NCI-H128 (cell line): ENCODE measurements at regions not wholly inside any gene's neighbourhood (a gene's known extent, or its start where the extent isn't known, plus 50 kb on each side); places are given as distances from the start of the nearest gene placed in this dataset.
"Not testable (repeated sequence)": the region's sequence is repeated elsewhere in the genome, so short reads cannot be mapped to it uniquely, and the experiment has no call there.

Experiments used
- DNase-seq: peaks from one replicate; lab custom pipeline; 2025; ENCODE audit not compliant: unreplicated experiment; lab: John Stamatoyannopoulos, UW

DNA sequence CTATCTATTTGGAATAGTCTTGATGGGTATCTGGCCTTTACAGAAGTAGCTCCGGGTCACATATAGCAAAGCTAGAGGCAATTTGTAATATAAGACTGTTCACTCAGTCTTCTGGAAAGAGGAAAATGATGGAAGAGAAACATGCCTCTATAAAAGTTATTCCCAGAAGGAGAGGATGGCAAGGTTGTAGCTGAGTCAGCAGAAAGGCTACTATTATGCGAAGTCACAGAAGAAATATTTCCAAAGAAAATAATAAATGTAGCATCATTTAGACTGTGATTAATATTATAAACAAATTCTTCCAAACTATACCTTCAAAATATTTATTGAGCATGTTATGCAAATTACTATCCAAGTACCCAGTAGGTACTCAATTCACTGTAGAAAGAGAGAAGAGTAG lies 1027.7 kb upstream of the TMEFF2 start:
- no peak for DNase-seq

DNA sequence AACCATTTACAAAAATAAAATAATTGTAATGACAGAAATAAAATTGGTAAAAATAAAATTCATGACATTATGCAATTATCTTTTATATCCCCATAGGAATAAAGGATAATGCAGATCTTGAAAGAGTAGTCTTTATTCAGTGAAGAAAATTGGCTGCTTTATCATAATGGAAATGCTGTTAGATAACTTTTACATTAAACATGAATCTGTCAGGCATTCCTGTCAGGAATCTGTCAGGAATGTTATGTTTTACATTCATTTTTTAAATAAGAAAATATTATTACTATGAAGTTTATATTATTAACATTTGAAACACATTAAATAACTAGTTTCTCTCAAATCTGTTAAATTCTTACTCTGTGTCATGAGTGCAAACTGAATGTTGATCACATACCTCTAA lies 1024.7 kb upstream of the TMEFF2 start:
- DNase-seq: no peak

DNA sequence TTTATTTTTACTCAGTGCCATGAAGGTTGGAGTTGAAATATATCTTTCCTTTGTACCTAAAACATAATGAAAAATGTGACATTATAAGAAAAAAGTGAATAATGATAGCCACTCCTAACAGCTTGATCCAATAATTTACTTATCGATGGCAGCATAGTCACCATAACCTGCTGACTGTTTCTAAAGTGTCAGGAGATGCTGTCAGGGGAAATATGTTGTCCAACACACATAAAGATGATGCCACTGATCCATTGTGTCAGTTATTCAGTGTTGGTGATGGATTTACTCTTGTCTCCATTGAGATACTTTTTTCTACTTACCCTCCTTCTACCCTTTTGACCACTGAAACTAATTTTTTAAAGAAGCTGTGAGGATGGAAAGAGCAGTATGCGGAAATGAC lies 1006.9 kb upstream of the TMEFF2 start:
- DNase-seq: no peak

DNA sequence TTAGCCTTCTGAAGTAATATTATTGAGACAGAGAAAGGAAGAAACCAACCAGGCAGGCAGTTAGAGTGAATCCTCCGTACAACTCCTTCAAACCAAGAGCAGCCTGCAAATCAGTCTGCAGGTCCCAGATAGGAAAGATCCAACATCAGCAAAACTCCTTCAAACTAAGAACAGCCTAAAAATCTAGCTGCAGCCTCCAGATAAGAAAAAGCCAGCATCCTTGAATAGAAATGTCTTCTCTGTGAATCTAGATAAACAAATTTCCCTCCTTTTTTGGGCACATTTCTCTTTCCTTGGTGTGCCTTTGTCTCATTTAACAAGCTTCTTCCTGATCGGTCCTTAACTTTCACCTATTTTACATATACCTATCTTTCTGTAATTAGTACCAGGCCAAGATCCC lies 1004.6 kb upstream of the TMEFF2 start:
- no peak for DNase-seq

DNA sequence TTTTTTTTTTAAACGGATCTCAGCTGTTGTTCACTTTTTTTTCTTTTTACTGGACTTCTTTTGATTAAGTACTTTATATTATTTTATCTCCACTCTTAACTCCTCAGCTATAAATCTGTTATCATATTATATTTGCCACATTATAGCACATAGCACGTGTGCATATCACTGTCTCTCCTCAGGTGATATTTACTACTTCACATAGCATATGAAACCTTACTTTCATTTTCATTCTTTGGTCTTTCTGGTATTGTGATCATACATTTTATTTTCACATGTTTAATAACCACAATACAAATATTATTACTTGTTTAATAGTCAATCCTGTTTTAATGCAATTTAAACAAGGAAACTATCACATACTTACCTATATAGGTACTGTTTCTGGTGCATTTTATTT lies 993.1 kb upstream of the TMEFF2 start:
- no peak for DNase-seq

DNA sequence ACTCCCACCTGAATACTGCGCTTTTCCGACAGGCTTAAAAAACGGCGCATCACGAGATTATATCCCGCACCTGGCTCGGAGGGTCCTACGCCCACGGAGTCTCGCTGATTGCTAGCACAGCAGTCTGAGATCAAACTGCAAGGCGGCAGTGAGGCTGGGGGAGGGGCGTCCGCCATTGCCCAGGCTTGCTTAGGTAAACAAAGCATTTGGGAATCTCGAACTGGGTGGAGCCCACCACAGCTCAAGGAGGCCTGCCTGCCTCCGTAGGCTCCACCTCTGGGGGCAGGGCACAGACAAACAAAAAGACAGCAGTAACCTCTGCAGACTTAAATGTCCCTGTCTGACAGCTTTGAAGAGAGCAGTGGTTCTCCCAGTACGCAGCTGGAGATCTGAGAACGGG lies 976.2 kb upstream of the TMEFF2 start:
- DNase-seq: not testable (repeated sequence)

DNA sequence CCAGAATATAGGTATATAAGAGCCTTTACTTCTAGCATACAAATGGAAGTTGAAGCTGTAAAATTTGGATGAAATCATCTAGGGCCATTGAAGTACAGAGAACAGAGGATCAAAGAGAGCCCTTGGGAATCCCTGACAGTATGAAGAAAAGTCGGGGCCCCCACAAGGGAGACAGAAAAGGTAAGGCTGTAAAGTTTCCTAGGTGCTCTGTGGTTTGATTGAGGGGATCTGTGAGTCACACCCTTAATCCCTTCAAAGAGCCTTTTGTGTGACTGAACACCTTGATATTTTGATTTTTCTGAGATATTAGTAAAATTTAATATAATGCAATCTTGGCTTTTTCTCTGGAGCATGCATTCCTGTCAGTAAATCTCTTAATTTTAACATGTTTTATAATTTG lies 961.7 kb upstream of the TMEFF2 start:
- no peak for DNase-seq

DNA sequence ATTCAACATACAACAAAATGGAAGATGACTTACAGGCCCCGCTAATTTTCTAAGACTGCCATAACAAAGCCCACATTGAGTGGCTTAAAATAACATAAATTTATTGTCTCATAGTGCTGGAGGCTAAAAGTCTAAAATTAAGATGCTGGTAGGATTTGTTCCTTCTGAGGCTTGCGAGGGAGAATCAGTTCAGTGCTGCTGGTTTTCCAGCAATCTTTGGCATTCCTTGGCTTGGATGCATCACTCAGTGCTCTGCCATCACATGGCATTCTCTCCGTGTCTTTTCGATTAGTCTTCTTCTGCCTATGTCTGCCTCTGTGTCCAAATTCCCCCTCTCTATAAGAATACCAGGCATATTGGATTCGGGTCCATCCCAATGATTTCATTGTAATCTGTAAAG lies 959.3 kb upstream of the TMEFF2 start:
- DNase-seq: no peak

DNA sequence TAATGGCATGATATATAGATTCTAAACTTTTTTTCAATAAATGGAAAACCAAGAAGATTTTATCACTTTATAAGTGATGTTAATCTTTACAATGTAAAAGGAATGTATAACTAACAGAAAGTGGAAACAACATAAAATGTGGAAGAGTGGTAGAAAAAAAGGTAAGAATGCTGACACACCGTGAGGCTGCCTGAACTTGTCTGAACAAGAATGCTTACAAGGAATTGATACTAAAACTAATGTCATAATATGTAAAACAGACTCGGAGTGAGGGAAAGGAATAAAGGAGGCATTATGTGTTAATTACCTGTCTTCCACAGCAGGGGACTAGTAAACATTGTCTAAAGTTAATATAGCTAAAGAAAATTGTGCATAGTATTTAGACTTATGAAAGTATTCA lies 958.8 kb upstream of the TMEFF2 start:
- DNase-seq: no peak

DNA sequence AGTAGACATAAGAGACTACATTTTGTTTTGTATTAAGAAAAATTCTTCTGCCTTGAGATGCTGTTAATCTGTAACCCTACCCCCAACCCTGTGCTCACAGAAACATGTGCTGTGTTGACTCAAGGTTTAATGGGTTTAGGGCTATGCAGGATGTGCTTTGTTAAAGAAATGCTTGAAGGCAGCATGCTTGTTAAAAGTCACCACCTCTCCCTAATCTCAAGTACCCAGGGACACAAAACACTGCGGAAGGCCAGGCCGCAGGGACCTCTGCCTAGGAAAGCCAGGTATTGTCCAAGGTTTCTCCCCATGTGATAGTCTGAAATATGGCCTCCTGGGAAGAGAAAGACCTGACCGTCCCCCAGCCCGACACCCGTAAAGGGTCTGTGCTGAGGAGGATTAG lies 947.7 kb upstream of the TMEFF2 start:
- DNase-seq: not testable (repeated sequence)

DNA sequence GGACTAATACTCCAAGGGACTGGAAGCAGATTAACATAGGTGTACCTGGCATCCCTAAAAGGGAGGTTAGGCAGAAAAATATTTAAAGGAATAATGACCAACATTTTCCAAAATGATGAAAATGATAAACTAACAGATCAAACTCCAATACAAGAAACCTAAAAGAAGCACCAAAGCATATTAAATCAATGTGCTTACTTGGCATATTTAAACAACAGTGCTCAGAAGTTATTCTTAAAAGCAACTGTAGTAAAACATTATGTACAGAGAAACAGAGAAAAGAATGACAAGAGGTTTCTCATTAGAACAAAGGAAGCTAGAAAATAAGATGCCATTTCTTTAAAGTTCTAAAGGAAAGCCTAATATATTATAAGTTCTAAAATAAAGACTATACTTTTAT lies 947.3 kb upstream of the TMEFF2 start:
- no peak for DNase-seq

DNA sequence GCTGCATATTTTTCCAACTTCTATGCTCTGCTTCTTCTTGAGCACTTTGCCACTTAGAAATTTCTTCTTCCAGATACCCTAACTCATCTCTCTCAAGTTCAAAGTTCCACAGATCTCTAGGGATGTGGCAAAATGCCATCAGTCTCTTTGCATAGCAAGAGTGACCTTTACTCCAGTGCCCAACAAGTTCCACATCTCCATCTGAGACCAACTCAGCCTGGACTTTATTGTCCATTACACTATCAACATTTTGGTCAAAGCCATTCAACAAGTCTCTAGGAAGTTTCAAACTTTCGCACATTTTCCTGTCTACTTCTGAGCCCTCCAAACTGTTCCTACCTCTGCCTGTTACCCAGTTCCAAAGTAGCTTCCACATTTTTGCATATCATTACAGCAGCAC lies 946.2 kb upstream of the TMEFF2 start:
- not testable (repeated sequence) for DNase-seq

DNA sequence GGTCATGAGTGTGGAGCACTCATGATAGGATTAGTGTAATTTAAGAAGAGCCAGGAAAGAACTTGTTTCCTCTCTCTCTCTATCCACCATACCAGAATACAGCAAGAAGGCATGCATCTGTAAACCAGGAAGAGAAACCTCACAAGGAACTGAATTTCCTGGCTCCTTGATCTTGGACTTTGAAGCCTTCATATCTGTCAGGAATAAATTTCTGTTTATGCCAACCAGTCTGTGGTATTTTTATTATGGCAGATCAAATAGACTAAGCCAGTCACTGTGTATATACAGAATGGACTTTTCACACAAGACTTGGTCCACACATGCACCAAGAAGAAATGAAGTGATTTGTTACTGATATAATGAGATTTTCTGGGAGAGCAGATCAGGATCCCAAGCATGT lies 930.1 kb upstream of the TMEFF2 start:
- no peak for DNase-seq

DNA sequence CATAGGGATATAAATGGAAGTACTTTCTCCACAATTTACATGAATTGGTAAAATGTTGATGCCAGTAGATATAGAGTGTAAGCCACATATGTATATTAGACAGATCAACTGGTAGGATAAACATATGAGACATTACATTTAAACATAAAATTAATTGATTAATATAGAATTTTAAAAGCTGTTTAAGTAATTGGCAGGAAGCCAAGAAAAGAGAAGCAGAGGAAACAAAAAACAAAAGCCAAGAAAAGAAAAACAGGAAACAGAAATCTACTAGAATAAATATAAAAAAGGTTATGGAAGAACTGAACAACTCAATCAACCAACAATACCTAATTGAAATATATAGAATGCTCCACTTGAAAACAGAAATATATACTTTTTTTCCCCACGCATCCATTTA lies 920.1 kb upstream of the TMEFF2 start:
- DNase-seq: no peak

DNA sequence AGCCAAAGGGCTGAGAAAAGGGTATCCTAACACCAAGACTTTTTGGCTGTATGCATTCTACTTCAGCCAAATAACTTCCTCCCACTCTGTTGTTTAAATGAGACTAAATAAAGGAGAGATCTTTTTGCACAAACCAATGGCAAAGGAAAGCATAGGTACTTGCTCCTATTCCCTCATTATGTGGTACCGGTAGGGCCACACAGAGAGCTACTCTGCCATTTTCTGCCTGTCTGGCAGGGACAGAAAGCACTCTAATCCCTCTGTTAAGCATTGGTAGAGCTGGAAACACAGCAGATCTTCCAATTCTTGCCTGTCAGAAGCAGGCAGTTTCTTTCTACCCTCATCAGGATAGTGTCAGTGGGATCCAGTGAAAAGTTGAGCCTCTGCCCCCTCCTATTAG lies 918.3 kb upstream of the TMEFF2 start:
- DNase-seq: no peak

DNA sequence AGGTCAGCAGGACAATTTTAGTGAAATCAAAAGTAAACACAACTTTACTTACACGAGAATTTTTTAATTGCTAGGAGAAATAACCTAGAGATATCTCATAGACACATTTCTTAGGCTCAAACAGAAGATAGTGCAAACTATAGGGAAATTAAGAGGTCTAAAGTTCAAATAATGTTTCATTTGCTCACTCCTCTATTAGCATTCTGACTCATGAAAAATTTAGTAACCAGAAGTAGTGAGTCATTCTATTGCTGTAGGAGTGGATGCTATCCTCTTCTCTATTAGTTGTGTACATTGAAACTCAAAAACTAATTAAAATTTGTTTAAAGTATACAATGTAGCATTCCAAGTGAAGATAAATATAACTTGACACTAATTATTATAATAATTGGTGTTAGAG lies 908.3 kb upstream of the TMEFF2 start:
- no peak for DNase-seq

DNA sequence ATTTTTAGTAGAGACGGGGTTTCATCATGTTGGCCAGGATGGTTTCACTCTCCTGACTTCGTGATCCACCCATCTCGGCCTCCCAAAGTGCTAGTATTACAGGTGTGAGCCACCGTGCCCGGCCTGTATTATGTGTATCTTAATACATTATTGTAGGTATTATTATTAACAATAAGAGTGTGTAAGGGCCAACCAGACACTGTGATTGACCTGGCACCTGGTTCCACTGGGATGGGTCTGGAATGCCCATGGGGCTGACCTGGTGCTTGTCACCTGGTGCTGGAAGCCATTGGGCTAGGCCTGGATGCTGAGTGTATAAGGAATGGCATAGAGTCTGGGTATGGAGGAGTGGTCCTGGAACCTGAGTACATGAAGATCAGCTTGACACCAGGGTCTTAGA lies 906.9 kb upstream of the TMEFF2 start:
- no peak for DNase-seq

DNA sequence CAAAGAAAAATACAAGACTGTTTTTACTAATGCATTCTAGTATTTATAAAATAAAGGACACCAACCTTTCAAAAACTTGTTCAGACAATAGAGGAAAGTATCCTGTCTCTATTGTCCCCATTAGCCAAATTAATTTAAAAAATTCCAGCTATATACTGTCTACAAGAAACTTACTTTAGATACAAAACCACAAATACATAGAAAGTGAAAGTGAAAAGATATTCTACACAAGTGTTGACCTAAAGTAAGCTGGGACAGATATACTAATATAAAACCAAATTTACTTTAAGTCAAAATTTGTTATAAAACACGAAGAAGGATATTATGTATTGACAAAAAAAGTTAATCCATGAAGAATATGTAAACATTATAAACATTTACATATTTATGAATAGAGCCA lies 893.3 kb upstream of the TMEFF2 start:
- DNase-seq: no peak

DNA sequence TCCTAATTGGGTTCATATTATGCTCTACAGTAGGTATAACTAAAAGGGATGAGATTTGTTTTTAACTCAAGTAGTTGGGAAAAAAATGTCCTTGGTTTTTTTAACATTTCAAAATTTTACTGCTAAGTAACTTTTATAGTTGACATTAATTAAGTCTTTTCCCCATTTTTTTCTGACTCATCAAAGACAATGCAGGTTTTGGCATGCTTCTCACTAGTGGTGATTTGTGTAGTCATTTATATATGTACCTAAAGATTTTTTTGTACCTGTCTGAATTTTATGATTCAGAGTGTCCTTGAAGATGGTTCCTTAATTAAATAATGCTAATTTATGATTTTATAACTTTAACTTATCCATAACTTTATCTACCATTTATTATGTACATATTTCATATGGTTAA lies 882.3 kb upstream of the TMEFF2 start:
- DNase-seq: no peak

DNA sequence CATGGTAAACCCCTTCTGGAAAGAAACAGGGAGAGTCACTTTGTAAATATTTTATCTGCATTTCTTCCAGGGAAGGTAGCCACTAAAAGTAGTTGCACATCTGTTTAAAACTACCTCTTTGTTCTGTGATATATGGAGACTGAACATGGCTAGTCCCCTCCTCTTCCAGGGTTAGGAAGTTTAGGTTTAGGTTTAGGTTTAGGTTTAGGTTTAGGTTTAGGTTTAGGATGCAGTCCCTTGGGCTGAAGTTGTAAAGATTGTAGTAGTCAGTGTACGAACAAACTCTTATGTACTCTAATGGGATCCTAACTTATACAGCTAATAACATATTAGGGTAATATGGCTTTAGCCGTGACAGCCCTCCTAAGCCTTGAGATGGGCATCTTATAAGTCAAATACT lies 880.2 kb upstream of the TMEFF2 start:
- no peak for DNase-seq

DNA sequence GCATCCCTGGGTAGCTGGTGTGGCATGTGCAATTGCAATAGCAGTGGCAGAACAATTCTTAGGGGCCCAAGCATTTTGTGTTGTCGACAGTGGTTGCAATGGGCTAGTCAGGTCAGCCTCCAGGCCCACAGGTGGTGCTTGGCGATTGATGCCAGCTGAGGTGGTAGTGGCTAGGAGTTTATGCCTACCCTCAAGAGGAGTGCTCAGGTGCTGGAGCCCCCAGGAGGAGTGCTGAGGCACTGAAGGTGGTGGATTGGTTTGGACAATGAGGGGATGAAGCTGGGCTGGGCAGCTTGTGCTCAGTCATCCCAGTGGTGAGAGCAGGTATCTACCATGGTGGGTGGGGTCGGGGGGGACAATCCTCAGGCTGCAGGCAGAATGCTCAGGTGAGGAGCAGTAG lies 877.9 kb upstream of the TMEFF2 start:
- DNase-seq: no peak

DNA sequence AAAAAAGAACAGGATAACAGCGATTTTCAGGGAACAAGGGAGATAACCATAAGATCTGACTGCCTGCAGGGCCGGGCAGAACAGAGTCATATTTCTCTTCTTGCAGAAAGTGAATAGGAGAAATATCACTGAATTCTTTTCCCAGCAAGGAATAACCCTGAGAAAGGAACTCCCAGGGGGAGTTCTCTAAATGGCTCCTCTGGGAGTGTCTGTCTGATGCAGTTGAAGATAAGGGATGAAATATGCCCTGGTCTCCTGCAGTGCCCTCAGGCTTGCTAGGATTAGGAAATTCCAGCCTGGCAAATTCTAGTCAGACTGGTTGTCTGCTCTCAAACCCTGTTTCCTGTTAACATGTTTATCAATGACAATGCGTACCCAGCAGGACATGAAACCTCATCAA lies 830.8 kb upstream of the TMEFF2 start:
- DNase-seq: not testable (repeated sequence)

DNA sequence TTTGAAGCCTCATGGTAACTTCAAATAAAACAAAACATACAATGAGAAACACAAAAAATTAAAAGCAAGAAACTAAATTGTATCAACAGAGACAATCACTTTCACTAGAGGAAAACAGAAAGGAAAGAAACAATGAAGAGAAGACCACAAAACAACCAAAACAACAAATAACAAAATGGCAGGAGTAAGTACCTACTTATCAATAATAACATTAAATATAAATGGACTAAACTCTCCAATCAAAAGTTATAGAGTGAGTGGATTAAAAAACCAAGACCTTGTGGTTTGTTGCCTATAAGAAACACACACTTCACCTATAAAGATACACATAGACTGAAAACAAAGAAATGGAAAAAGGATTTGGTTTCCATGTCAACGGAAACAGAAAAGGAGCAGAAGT lies 830.1 kb upstream of the TMEFF2 start:
- no peak for DNase-seq

DNA sequence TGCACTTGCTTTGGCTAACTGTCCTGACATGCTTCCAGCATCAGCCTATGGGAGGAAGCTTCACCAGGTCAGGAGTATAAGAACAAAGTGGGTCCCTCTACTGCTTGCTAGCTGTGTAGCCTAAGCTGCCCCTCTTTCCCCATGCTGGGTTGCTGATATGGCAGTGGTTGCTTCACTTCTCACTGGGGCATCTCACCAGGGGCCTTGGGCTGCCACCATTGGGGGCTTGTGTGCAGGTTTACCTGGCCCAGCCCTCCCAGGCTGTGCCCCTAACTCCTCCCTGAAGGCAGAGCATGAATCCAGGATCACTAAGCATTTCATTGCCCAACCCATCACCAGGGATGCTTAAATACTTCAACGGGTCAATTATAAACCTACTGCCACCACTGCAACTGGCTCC lies 817.1 kb upstream of the TMEFF2 start:
- no peak for DNase-seq
